ENCODE measurements at regions not wholly inside any gene's neighbourhood (a gene's known extent, or its start where the extent isn't known, plus 50 kb on each side); places are given as distances from the start of the nearest gene placed in this dataset.
"Not testable (repeated sequence)": the region's sequence is repeated elsewhere in the genome, so short reads cannot be mapped to it uniquely, and the experiment has no call there.

DNA sequence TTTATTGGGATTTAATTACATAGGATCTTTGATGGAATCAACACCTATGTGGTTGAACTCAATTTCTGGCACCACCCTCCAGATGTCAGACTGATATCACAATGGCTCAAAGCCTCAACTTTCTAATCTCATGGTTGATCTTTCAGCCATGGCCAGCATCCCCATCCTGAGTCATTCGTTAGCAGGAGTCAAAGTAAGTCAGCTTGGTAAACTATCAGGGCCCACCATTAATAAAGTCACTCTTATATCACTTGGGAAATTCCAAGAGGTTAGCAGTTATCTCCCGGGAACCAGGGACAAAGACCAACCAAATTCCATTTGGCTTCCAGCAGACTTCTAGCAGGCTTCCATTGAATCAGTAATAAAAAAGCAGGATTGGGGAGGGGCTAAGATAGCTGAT lies 50.7 kb upstream of the TNFSF4 start:
- no peak for DNase-seq (ENCODE audit: low read depth, low spot score)

DNA sequence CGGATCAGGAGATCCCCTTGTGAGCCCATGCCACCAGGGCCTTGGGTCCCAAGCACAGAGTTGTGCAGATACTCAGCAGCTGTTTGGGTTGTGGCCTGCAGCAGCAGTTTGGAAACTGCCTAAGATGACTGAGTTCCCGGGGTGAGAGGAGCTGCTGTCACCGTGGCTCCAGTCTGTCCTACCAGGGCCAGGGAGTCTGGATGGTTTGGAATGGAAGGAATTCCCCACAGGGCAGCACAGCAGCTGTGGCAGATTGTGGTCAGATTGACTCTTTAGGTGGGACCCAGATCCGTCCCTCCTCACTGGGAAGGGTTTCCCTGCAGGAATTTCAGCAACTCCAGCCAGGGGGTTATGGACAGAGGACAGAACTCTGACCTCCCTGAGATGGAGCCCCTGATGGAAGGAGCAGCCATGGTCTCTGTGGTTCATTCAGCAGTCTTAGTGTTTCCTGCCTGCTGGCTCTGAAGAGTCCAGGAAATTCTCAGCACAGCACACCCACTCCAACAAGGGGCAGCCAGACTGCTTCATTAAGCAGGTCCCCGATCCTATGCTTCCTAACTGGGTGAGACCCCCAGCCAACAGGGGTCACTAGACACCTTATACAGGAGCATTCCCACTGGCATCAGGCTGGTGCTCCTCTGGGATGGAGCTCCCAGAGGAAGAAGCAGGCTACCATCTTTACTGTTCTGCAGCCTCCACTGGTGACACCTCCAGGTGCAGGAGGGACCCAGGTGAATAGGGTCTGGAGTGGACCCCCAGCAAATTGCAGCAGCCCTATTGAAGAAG lies 51.5 kb upstream of the TNFSF4 start:
- DNase-seq (ENCODE audit: low read depth, low spot score) = no peak

DNA sequence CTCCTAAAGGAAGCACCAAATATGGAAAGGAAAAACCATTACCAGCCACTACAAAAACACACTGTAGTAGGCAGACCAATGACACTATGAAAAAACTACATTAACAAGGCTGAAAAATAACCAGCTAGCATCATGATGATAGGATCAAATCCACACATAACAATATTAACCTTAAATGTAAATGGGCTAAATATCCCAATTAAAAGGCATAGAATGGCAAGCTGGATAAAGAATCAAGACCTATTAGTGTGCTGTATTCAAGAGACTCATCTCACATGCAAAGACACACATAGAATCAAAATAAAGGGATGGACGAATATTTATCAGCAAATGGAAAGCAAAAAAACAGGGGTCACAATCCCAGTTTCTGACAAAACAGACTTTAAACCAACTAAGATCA lies 53.2 kb upstream of the TNFSF4 start:
- not testable (repeated sequence) for DNase-seq (ENCODE audit: low read depth, low spot score)

DNA sequence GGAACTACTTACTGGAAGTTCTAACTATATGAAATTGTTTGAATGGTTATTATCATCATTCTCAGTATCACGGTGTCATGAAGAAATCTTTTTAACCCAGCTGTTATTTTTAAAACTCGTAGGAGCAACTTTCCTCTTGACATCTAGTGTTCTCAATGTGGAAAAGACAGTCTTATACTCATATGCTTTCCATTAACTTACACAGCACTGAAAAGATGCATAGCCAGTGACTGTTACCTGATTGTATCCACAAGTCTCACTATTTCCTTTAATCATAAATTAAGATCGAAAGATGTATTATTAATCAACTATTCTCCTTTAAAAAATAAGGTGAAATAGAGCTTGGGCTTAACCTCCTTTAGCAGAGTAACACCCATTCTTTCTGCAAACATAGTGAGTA lies 59.7 kb upstream of the TNFSF4 start:
- DNase-seq (ENCODE audit: low read depth, low spot score) = no peak

DNA sequence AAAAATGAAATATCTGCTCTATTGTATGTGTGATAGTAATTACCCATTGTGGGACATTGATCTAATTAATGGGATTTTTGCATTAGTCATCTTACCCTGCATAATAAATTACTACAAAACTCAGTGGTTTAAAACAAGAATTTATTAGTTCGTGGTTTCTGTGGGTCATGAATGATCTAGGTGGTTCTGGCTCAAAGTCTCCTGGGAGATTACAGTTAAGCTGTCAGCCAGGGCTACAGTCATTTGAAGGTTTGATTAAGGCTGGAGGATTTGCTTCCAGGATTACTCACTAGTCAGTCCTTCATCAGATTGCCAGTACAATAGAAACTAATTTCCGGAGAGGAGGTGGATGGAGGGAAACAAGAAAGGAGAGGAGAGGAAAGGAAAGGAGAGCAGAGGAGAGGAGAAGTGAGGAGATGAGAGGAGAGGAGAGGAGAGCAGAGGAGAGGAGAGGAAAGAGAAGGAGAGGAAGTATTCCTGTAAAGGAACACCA lies 60.4 kb upstream of the TNFSF4 start:
- no peak for DNase-seq (ENCODE audit: low read depth, low spot score)

DNA sequence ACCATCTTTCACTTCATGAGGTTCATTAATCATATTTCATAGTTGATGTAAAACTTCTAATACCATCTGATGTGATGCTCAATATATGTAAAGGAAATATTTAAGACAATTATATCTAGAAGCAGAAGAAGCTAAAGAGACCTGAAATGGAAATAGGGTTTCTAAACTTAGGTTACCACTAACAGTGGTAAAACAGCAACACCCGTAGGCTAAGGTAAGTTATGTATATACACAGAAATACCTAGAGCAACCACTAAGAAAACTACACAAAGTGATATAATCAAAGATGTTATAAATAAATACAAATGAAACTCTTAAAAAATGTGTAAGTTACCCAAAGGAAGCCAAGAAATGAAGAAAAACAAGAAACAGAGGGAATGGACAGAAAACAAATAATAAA lies 61.1 kb upstream of the TNFSF4 start:
- DNase-seq (ENCODE audit: low read depth, low spot score) = no peak

DNA sequence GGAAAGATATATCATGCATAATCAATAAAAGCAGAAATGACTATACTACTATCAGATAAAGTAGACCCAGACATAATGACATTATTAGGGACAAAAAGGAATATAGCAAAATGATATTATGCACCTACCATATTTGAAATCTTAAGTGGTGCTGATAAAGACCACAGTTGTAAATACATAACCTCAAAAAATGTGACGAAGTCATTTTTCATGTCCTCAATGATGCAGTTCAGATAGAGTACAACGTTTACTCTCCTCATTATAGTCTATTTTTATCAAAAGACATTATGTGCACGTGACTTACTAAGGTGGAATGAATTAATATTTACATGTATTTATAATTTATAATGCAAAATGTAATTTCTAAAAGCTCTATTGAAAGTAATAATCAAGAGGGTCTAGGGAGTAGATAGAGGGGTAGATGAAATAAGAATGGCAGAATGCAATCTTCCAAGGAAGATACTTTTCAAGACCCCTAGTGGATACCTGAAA lies 61.7 kb upstream of the TNFSF4 start:
- no peak for DNase-seq (ENCODE audit: low read depth, low spot score)

DNA sequence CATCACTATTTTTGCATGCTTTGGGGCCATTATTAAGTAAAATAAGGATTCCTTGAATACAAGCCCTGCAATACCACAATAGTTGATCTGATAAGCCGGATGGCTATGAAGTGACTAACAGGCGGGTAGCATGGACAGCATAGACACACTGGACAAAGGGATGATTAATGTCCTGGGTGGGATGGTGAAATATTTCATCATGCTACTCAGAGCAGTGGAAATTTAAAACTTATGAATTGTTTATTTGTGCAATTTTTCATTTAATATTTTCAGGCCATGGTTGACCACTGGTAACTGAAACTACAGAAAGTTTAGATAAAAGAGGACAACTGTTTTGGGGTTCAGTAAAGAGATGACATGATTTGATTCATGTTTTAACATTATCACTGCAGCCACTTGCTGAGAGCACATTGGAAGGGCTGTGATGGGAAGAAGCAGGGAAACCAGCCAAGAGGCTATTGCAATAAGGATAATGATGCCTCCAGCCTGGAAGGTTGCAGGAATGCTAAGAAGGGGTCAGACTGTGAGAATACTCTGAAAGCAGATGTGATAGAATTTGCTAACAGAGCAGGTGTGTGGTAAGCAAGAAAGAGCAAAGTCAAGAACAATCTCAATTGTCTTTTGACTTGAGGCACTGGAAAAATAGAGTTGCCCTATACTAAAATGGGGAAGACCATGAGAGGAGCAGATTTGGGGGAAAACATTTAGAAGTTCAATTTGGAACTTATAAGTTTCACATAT lies 62.5 kb upstream of the TNFSF4 start:
- DNase-seq (ENCODE audit: low read depth, low spot score) = no peak

DNA sequence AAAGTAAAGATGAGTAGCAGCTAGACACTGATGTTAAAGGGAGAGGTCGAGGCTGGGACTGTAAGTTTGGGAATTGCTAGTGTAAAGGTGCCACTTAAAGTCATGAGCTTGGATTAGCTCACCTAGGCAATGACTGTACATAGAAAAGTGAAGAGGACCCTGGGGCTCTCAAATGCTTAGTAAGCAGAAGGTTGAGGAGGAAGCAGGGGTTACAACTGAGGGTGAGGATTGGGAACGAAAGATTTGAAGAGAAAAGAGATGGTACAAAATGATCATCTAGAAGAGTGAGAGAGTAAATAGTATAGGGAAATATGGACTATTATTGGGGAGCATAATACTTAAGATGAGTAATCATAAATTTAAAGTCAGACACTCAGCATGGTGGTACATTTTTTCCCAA lies 63.1 kb upstream of the TNFSF4 start:
- DNase-seq (ENCODE audit: low read depth, low spot score) = no peak

DNA sequence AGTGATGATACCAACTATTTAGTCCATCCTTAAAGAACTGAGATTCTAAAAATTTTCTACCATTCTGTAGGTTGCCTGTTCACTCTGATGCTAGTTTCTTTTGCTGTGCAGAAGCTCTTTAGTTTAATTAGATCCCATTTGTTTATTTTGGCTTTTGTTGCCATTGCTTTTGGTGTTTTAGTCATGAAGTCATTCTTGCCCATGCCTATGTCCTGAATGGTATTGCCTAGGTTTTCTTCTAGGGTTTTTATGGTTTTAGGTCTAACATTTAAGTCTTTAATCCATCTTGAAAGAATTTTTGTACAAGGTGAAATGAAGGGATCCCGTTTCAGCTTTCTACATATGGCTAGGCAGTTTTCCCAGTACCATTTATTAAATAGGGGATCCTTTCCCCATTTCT lies 63.9 kb upstream of the TNFSF4 start:
- not testable (repeated sequence) for DNase-seq (ENCODE audit: low read depth, low spot score)

DNA sequence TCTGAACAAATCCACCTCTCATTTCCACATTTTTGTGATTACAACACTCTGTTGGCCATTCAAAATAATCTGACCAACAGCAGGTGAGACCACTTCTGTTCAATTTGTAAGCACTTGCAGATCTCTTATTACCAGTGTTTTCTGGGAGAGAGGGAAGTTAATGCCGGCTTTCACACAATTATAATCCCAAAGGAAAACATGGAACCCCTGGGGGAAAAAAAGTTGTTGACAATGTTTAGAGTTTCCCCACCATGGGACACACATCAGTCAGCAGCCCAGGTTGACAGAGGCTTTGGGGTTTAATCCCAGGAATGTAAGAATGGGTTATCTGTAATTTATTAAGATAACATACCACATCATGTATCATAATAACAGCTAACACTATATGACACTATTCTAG lies 68.4 kb upstream of the TNFSF4 start:
- no peak for DNase-seq (ENCODE audit: low read depth, low spot score)

DNA sequence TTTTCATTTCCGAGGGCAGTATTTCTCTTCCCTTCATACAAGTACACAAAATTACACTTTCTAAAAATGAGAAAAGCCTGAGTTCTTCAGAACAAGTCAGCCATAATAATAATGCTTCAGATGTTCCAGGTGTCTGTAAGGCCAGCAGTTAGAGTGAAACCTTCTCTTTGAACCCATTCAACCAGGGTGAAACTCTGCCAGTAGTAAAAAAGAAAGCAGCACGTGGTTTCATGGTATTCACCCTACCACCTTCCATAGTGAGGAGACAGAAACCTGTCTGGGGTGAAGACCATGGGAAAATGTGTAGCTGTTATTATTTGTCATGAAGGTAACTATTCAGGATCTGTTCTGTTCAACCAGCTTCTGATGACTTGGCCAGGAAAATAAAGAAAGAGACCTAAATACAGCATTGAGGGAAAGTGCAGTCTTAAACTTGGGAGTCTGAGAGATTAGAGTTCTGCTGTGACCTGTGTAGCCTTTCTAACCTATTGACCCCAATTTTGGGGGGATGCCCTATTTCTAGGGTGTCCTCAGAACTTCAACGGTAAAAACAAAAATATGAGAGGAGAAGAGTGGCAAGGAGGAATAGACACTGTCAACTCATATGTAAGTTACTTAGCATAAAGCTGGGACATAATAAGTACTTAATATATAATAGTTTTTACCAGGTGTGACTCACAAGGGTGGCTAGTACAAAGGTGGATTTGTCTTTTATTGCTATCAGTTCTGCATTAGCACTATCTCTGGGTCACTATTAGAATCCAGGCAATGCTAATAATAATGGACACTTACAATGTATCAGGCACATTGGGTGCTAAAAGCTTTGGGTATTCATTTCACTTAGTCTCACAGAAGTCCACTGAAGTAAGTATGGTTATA lies 70.0 kb upstream of the TNFSF4 start:
- no peak for DNase-seq (ENCODE audit: low read depth, low spot score)

DNA sequence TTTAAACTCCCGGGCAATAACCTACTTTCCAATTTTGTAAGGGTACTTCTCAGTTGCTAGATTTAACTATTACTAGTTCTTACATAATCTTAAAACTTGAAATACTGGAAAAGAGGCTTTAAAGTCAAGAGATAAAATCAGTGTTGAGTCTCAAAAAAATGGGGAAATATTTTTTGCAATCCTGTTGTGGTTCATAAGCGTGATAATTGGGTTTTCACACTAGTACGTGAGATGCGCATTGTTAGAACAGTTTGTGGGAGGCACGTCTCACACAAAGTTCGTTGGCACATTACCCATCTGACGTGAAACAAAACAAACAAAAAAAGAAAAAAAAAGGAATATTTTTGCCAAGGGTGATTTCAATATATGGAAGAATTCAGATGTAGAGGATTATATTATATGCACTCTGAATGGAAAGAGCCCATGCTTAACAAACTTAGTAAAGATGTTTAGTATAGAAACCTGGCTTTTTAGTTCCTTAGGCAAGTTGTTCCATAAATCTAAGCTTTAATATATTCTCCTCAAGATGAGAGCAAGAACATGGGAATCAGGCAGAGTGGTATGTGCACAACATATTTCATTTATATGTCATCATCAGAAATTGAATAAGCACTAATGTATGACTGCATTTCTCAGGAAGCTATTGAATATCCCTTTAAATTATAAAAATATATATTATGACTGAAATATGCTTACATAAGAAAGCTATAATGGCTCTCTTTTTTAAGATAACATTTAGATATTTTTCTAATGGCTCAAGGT lies 73.9 kb upstream of the TNFSF4 start:
- no peak for DNase-seq (ENCODE audit: low read depth, low spot score)

DNA sequence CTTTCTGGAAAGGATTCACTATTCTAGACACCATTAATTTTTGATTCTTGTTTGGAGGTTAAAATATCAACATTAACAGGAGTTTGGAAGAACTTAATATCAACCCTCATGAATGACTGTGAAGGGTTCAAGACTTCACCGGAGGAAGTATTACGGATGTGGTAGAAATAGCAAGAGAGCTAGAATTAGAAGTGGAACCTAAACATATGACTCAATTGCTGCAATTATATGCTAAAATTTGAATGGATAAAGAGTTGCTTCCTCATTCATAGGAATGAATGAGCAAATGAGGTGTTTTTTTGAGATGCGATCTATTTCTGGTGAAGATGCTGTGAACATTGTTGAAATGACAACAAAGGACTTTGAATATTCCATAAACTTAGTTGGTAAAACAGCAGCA lies 77.9 kb upstream of the TNFSF4 start:
- DNase-seq (ENCODE audit: low read depth, low spot score) = no peak

DNA sequence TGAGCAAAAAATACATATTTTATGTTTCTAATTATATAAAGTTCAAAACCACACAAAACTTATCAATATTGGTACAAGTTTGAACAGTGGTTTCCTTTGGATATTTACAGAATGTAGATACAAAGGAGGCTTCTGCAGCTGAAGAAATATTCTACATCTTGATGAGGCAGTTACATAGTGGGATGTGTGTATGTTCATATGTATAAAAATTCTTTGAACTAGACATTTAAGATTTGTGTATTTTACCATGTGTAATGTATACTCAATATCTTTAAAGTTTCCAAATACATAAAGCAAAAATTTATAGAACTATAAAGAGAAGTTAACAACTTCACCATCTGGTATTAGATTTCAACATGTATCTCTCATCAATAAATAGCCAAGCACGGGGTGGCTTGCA lies 80.7 kb upstream of the TNFSF4 start:
- DNase-seq (ENCODE audit: low read depth, low spot score) = no peak

DNA sequence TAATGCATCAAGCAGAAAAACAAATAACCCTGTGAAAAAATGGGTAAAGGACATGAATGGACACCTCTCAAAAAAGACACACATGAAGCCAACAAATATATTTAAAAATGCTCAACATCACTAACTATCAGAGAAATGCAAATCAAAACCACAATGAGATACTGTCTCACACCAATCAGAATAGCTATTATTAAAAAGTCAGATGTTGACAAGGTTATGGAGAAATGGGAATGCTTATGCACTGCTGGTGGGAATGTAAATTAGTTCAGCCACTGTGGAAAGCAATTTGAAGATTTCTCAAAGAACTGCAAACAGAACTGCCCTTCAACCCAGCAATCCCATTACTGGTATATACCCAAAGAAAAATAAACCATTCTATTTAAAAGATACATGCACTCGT lies 86.6 kb upstream of the TNFSF4 start:
- DNase-seq (ENCODE audit: low read depth, low spot score) = no peak

DNA sequence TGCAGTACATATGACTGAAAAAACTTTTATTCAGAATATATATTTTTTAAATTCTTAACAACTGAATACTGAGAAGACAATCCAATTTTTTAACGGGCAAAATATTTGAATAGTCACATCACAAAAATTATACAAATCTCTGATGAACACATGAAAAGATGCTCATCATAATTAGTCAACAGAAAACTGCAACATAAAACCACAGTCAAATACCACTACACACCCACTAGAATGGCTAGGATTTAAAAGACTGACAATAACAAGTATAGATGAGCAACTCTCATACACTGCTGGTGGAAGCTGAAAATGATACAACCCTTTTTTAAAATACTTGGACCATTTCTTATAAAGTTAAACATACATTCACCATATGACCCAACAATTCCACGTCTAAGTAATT lies 87.7 kb upstream of the TNFSF4 start:
- DNase-seq (ENCODE audit: low read depth, low spot score) = no peak

DNA sequence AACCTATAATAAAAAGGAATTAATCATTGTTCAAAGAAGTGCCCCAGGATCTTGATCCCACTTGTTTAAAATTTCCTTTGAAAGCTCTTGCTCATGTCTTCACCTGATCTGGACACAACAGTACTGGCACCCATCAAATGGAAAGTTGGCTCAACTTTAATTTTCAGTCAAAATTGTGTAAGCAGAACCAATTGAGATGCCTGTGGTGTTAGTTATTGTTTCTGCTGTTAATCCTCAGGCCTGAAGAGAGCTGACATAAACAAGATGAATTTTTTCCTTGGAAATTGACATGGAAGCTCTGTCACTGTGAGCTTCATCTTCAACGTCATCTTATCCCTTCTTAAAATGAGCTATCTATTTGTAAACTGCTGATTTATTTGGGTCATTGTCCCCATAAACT lies 88.3 kb upstream of the TNFSF4 start:
- no peak for DNase-seq (ENCODE audit: low read depth, low spot score)

DNA sequence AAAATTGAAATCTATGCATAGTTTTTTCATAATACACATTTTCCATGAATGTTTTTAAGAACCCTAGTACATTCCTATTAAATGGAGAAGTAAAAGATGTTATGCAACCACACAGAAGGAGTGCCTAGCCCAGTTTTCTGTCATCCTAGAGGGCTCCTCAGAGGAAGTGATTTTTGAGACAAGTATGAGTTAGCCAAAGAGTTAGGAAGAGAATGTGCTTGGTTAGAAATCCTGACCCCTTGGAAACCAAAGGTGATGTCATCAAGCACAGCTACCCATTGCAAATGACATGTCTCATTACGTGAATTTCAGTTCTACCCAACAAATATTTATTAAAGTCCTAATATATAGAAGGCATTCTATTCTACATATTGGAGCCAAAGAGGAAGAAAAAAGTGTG lies 88.9 kb upstream of the TNFSF4 start:
- DNase-seq (ENCODE audit: low read depth, low spot score) = no peak

DNA sequence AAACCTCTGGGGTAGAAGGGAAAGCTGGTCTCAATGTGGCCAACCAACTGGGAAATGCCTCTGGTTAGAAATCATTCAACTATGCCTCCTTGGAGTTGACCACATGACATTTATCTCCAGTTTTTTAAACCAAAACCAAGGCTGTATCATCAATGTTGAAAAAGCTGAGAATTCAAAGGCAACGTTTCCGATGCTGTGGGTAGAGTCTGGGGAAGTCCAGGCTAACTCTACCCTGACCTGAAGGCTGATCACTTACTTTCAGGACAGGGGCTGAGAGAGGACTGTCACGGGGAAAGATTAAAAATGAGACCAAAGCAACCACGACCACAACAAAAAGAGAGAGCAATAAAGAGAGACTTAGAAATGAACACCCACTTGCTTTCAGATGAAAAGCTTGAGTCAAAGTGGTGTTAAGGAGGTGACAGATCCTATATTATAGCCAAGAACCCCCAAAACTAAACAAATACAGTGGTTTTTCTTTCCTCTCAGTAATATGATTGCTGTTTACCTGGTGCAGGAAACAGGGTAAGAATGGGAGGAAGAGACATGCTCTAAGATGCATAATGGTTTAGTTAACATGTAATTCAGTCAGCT lies 90.8 kb upstream of the TNFSF4 start:
- DNase-seq (ENCODE audit: low read depth, low spot score) = no peak
